ENCODE measurements at regions not wholly inside any gene's neighbourhood (a gene's known extent, or its start where the extent isn't known, plus 50 kb on each side); places are given as distances from the start of the nearest gene placed in this dataset.

GRCh38 chr9:13769006-13769405 is 489.5 kb upstream of the MPDZ start:
- TF ChIP-seq, protein P1, sequence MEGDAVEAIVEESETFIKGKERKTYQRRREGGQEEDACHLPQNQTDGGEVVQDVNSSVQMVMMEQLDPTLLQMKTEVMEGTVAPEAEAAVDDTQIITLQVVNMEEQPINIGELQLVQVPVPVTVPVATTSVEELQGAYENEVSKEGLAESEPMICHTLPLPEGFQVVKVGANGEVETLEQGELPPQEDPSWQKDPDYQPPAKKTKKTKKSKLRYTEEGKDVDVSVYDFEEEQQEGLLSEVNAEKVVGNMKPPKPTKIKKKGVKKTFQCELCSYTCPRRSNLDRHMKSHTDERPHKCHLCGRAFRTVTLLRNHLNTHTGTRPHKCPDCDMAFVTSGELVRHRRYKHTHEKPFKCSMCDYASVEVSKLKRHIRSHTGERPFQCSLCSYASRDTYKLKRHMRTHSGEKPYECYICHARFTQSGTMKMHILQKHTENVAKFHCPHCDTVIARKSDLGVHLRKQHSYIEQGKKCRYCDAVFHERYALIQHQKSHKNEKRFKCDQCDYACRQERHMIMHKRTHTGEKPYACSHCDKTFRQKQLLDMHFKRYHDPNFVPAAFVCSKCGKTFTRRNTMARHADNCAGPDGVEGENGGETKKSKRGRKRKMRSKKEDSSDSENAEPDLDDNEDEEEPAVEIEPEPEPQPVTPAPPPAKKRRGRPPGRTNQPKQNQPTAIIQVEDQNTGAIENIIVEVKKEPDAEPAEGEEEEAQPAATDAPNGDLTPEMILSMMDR (IDR thresholded peaks at IDR 0.05; ENCODE audit: control extremely low read depth, extremely low read depth) = no peak
- Histone ChIP-seq H3K27me3 (ENCODE audit: control insufficient read depth in 3 of 3, insufficient read depth in 3 of 3, low read length in 2 of 3) (no peaks in the 10 kb centered on the region), H3K36me3 (ENCODE audit: control insufficient read depth in 4 of 4, insufficient read depth in 4 of 4, low read length in 4 of 4) (no peaks in the 10 kb centered on the region), H3K4me1 (ENCODE audit: control insufficient read depth in 5 of 5, insufficient read depth in 5 of 5, low read length in 5 of 5) (no peaks in the 10 kb centered on the region), H3K27ac (ENCODE audit: low read depth in 1 of 2, low read length in 1 of 2) (no peak overlapping the region), H3K9me3 (ENCODE audit: control insufficient read depth in 4 of 4, insufficient read depth in 3 of 4, low read length in 3 of 4) (no peaks in the 10 kb centered on the region), H3K4me3 (no peak overlapping the region), H3K9ac (ENCODE audit: insufficient read depth in 1 of 2, low read length in 2 of 2) (no peak overlapping the region)
- 94% methylated on average over 3 of the region's 3 CpGs for WGBS, 2 donors
- DNase-seq = no peak
- no peak for ATAC-seq (ENCODE audit: insufficient read depth, low FRiP score)

DNA sequence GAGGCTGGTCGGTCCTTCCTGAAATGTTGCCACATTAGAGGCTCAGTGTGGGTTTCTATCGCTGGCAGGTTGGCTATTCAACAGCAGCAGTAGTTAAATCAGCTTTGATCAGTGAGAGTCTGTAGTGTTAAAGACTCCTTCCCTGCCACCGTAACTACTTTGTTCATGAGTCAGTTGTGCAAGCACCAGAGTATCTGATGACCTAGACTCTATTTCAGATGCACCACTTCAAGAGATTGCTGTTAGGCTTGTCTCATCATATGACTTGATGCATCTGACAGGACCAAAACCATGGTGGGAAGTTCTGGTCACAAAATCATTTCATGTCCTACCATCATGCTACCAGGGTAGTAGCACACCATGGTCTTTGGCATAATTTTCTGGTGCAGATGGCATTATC is 482.7 kb upstream of the MPDZ start:
- H3K4me1 ChIP-seq (ENCODE audit: control insufficient read depth in 5 of 5, insufficient read depth in 5 of 5, low read length in 5 of 5) = peaks cover 0 to 16% (median 0%) of the 10 kb centered on the region in 5 donors
- no peaks in the 10 kb centered on the region for H3K36me3 ChIP-seq (ENCODE audit: control insufficient read depth in 4 of 4, insufficient read depth in 4 of 4, low read length in 4 of 4)
- H3K9ac ChIP-seq (ENCODE audit: insufficient read depth in 1 of 2, low read length in 2 of 2) = no peak overlapping the region
- TF ChIP-seq, protein P1 (IDR thresholded peaks at IDR 0.05; ENCODE audit: control extremely low read depth, extremely low read depth) = no peak
- no peak overlapping the region for H3K27ac ChIP-seq (ENCODE audit: low read depth in 1 of 2, low read length in 1 of 2)
- no peak for ATAC-seq (ENCODE audit: insufficient read depth, low FRiP score)
- H3K27me3 ChIP-seq (ENCODE audit: control insufficient read depth in 3 of 3, insufficient read depth in 3 of 3, low read length in 2 of 3) = no peaks in the 10 kb centered on the region
- no peak overlapping the region for H3K4me3 ChIP-seq
- no peaks in the 10 kb centered on the region for H3K9me3 ChIP-seq (ENCODE audit: control insufficient read depth in 4 of 4, insufficient read depth in 3 of 4, low read length in 3 of 4)
- WGBS, 2 donors = 93 to 95% methylated on average over 3 of the region's 3 CpGs
- DNase-seq = no peak

- ATAC-seq (ENCODE audit: insufficient read depth, low FRiP score) = no peak
- H3K36me3 ChIP-seq (ENCODE audit: control insufficient read depth in 4 of 4, insufficient read depth in 4 of 4, low read length in 4 of 4) = no peaks in the 10 kb centered on the region
- no peak overlapping the region for H3K9ac ChIP-seq (ENCODE audit: insufficient read depth in 1 of 2, low read length in 2 of 2)
- WGBS, 2 donors = 91 to 93% methylated on average over 3 of the region's 3 CpGs
- no peak overlapping the region for H3K27ac ChIP-seq (ENCODE audit: low read depth in 1 of 2, low read length in 1 of 2)
- H3K27me3 ChIP-seq (ENCODE audit: control insufficient read depth in 3 of 3, insufficient read depth in 3 of 3, low read length in 2 of 3) = no peaks in the 10 kb centered on the region
- TF ChIP-seq, protein P1 (IDR thresholded peaks at IDR 0.05; ENCODE audit: control extremely low read depth, extremely low read depth) = no peak
- H3K4me1 ChIP-seq (ENCODE audit: control insufficient read depth in 5 of 5, insufficient read depth in 5 of 5, low read length in 5 of 5) = peaks cover 0 to 16% (median 0%) of the 10 kb centered on the region in 5 donors
- peak in 1 of 3 donors; percentile 30 for DNase-seq
- no peaks in the 10 kb centered on the region for H3K9me3 ChIP-seq (ENCODE audit: control insufficient read depth in 4 of 4, insufficient read depth in 3 of 4, low read length in 3 of 4)
- no peak overlapping the region for H3K4me3 ChIP-seq
Measured at GRCh38 chr9:13759551-13759950, 480.1 kb upstream of the MPDZ start.

DNA sequence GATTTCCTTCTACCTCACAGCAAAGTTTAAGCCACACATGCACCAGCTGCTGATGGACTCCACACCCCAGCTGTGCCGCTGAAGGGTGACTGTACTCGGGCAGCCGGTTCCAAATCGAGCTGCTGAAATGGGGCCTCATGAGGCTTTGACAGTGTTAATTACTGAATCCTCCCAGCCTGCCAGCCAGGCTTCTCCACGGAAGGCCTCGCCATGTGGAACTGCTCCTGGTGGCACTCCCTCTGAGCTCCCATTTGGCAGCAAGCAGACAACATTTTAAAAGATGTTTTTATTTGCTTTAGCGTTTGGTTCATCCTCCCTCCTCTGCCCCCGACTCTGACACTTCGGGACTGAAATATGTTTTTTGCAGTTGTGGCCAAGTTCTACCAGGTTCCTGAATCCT is 479.4 kb upstream of the MPDZ start:
- TF ChIP-seq, protein P1 (IDR thresholded peaks at IDR 0.05; ENCODE audit: control extremely low read depth, extremely low read depth) = no peak
- Histone ChIP-seq H3K9me3 (ENCODE audit: control insufficient read depth in 4 of 4, insufficient read depth in 3 of 4, low read length in 3 of 4) (no peaks in the 10 kb centered on the region), H3K27me3 (ENCODE audit: control insufficient read depth in 3 of 3, insufficient read depth in 3 of 3, low read length in 2 of 3) (no peaks in the 10 kb centered on the region), H3K4me3 (no peak overlapping the region), H3K4me1 (ENCODE audit: control insufficient read depth in 5 of 5, insufficient read depth in 5 of 5, low read length in 5 of 5) (peaks cover 0 to 16% (median 0%) of the 10 kb centered on the region in 5 donors), H3K36me3 (ENCODE audit: control insufficient read depth in 4 of 4, insufficient read depth in 4 of 4, low read length in 4 of 4) (no peaks in the 10 kb centered on the region), H3K9ac (ENCODE audit: insufficient read depth in 1 of 2, low read length in 2 of 2) (no peak overlapping the region), H3K27ac (ENCODE audit: low read depth in 1 of 2, low read length in 1 of 2) (no peak overlapping the region)
- 85 to 87% methylated on average over 9 of the region's 9 CpGs for WGBS, 2 donors
- no peak for ATAC-seq (ENCODE audit: insufficient read depth, low FRiP score)
- DNase-seq = peak; percentile 85 to 92 (median 88)
